ENCODE measurements at regions not wholly inside any gene's neighbourhood (a gene's known extent, or its start where the extent isn't known, plus 50 kb on each side); places are given as distances from the start of the nearest gene placed in this dataset.

- no peak for DNase-seq
Measured at GRCh38 chr4:96193061-96193460, 353.2 kb downstream of the PDHA2 start.

GRCh38 chr4:96194993-96195392 lies 355.1 kb downstream of the PDHA2 start:
- DNase-seq: no peak

GRCh38 chr4:96205143-96205936 lies 365.4 kb downstream of the PDHA2 start:
- no peak for DNase-seq

- DNase-seq: no peak
Measured at GRCh38 chr4:96227515-96227914, 387.6 kb downstream of the PDHA2 start.

GRCh38 chr4:96228463-96228862 lies 388.6 kb downstream of the PDHA2 start:
- DNase-seq: no peak

- DNase-seq: no peak
Measured at GRCh38 chr4:96240041-96240440, 400.1 kb downstream of the PDHA2 start.

- DNase-seq: no peak
Measured at GRCh38 chr4:96241819-96242218, 401.9 kb downstream of the PDHA2 start.

GRCh38 chr4:96247096-96247495 lies 407.2 kb downstream of the PDHA2 start:
- no peak for DNase-seq

GRCh38 chr4:96248225-96248624 lies 408.3 kb downstream of the PDHA2 start:
- no peak for DNase-seq

GRCh38 chr4:96260064-96260682 lies 420.3 kb downstream of the PDHA2 start:
- DNase-seq: no peak

GRCh38 chr4:96262057-96262456 lies 422.2 kb downstream of the PDHA2 start:
- DNase-seq: no peak

GRCh38 chr4:96263291-96263690 lies 423.4 kb downstream of the PDHA2 start:
- no peak for DNase-seq

GRCh38 chr4:96264941-96265463 lies 425.1 kb downstream of the PDHA2 start:
- no peak for DNase-seq

- no peak for DNase-seq
Measured at GRCh38 chr4:96293806-96294205, 453.9 kb downstream of the PDHA2 start.

- no peak for DNase-seq
Measured at GRCh38 chr4:96295143-96295741, 455.3 kb downstream of the PDHA2 start.

GRCh38 chr4:96301715-96302114 lies 461.8 kb downstream of the PDHA2 start:
- DNase-seq: no peak

GRCh38 chr4:96305030-96305429 lies 465.1 kb downstream of the PDHA2 start:
- no peak for DNase-seq

GRCh38 chr4:96312046-96312685 lies 472.3 kb downstream of the PDHA2 start:
- DNase-seq: no peak

GRCh38 chr4:96315815-96316214 lies 475.9 kb downstream of the PDHA2 start:
- peak; percentile 28 for DNase-seq

GRCh38 chr4:96316776-96317175 lies 476.9 kb downstream of the PDHA2 start:
- no peak for DNase-seq

GRCh38 chr4:96317891-96318290 lies 478.0 kb downstream of the PDHA2 start:
- DNase-seq: no peak

- no peak for DNase-seq
Measured at GRCh38 chr4:96326846-96327245, 487.0 kb downstream of the PDHA2 start.

GRCh38 chr4:96342196-96342595 lies 502.3 kb downstream of the PDHA2 start:
- no peak for DNase-seq

Data from left hindlimb (tissue), 1 donor.